ENCODE measurements at regions not wholly inside any gene's neighbourhood (a gene's known extent, or its start where the extent isn't known, plus 50 kb on each side); places are given as distances from the start of the nearest gene placed in this dataset.

- no peak for DNase-seq
- TF ChIP-seq POLR2A (IDR thresholded peaks at IDR 0.05) (no peak), CTCF (IDR thresholded peaks at IDR 0.05 in 4 of 5, conservative IDR thresholded peaks at IDR 0.05 in 1 of 5) (no peak)
- Histone ChIP-seq H3K9me3 (no peaks in the 10 kb centered on the region), H3K27me3 (no peaks in the 10 kb centered on the region), H3K4me1 (no peaks in the 10 kb centered on the region), H3K4me3 (no peak overlapping the region), H3K27ac (no peak overlapping the region), H3K36me3 (no peaks in the 10 kb centered on the region)
- in situ Hi-C loops (cut with MboI; ENCODE audit: low sequenced_read_pairs in 4 of 4): no loop called here
- intact Hi-C loops (cut with DNase I; ENCODE audit: low total_unique reads): no loop called here
- ATAC-seq: no peak
Observed at GRCh38 chr4:120005527-120005926, 61.1 kb downstream of the MAD2L1 start.

- H3K27me3 ChIP-seq: no peaks in the 10 kb centered on the region
- no peak for DNase-seq
- ATAC-seq: no peak
- TF ChIP-seq CTCF (IDR thresholded peaks at IDR 0.05 in 4 of 5, conservative IDR thresholded peaks at IDR 0.05 in 1 of 5): no peak
- no peak for TF ChIP-seq POLR2A (IDR thresholded peaks at IDR 0.05)
- in situ Hi-C loops (cut with MboI; ENCODE audit: low sequenced_read_pairs in 4 of 4) (no loop called here), intact Hi-C loops (cut with DNase I; ENCODE audit: low total_unique reads) (no loop called here)
- H3K4me3 ChIP-seq: no peak overlapping the region
- H3K36me3 ChIP-seq: no peaks in the 10 kb centered on the region
- H3K27ac ChIP-seq: no peak overlapping the region
- H3K9me3 ChIP-seq: no peaks in the 10 kb centered on the region
- H3K4me1 ChIP-seq: no peaks in the 10 kb centered on the region
Observed at GRCh38 chr4:120005076-120005475, 61.6 kb downstream of the MAD2L1 start.

- in situ Hi-C loops (cut with MboI; ENCODE audit: low sequenced_read_pairs in 4 of 4) (no loop called here), intact Hi-C loops (cut with DNase I; ENCODE audit: low total_unique reads) (no loop called here)
- H3K4me3 ChIP-seq: no peak overlapping the region
- ATAC-seq: no peak
- no peaks in the 10 kb centered on the region for H3K36me3 ChIP-seq
- H3K9me3 ChIP-seq: no peaks in the 10 kb centered on the region
- H3K27ac ChIP-seq: no peak overlapping the region
- no peaks in the 10 kb centered on the region for H3K4me1 ChIP-seq
- TF ChIP-seq POLR2A (IDR thresholded peaks at IDR 0.05): no peak
- TF ChIP-seq CTCF (IDR thresholded peaks at IDR 0.05 in 4 of 5, conservative IDR thresholded peaks at IDR 0.05 in 1 of 5): no peak
- H3K27me3 ChIP-seq: no peaks in the 10 kb centered on the region
- no peak for DNase-seq
Observed at GRCh38 chr4:120004054-120004453, 62.6 kb downstream of the MAD2L1 start.

GRCh38 chr4:120003193-120003592 is 63.5 kb downstream of the MAD2L1 start:
- TF ChIP-seq POLR2A (IDR thresholded peaks at IDR 0.05) (no peak), CTCF (IDR thresholded peaks at IDR 0.05 in 4 of 5, conservative IDR thresholded peaks at IDR 0.05 in 1 of 5) (no peak)
- DNase-seq (no peak), ATAC-seq (no peak)
- in situ Hi-C loops (cut with MboI; ENCODE audit: low sequenced_read_pairs in 4 of 4): no loop called here
- intact Hi-C loops (cut with DNase I; ENCODE audit: low total_unique reads): no loop called here
- Histone ChIP-seq H3K4me1 (no peaks in the 10 kb centered on the region), H3K27me3 (no peaks in the 10 kb centered on the region), H3K4me3 (no peak overlapping the region), H3K27ac (no peak overlapping the region), H3K9me3 (no peaks in the 10 kb centered on the region), H3K36me3 (no peaks in the 10 kb centered on the region)

GRCh38 chr4:120001850-120002249 is 64.8 kb downstream of the MAD2L1 start:
- intact Hi-C loops (cut with DNase I; ENCODE audit: low total_unique reads) (no loop called here), in situ Hi-C loops (cut with MboI; ENCODE audit: low sequenced_read_pairs in 4 of 4) (no loop called here)

More at GRCh38 chr4:120001850-120002249, 64.8 kb downstream of the MAD2L1 start:
- H3K4me3 ChIP-seq: no peak overlapping the region
- no peaks in the 10 kb centered on the region for H3K9me3 ChIP-seq
- no peak for TF ChIP-seq CTCF (IDR thresholded peaks at IDR 0.05 in 4 of 5, conservative IDR thresholded peaks at IDR 0.05 in 1 of 5)
- no peak for TF ChIP-seq POLR2A (IDR thresholded peaks at IDR 0.05)
- H3K27me3 ChIP-seq: no peaks in the 10 kb centered on the region
- no peak for ATAC-seq
- no peaks in the 10 kb centered on the region for H3K36me3 ChIP-seq
- no peaks in the 10 kb centered on the region for H3K4me1 ChIP-seq
- H3K27ac ChIP-seq: no peak overlapping the region
- no peak for DNase-seq
